ENCODE measurements at regions not wholly inside any gene's neighbourhood (a gene's known extent, or its start where the extent isn't known, plus 50 kb on each side); places are given as distances from the start of the nearest gene placed in this dataset.

- Histone ChIP-seq H3K4me3 (replicated peaks in 1 of 2; ENCODE audit: low read depth in 1 of 2, low read length in 2 of 2) (no peak overlapping the region), H4K20me1 (ENCODE audit: insufficient read depth) (no peaks in the 10 kb centered on the region), H3K4me1 (ENCODE audit: control insufficient read depth in 1 of 2, insufficient read depth in 2 of 2, low read length in 2 of 2) (peaks cover 2 to 3% of the 10 kb centered on the region in 2 experiments; a peak in 3 of 4 replicates), H3K27me3 (ENCODE audit: insufficient read depth, low read length) (no peaks in the 10 kb centered on the region), H3K36me3 (ENCODE audit: control insufficient read depth in 1 of 2, insufficient read depth in 2 of 2, low read length in 2 of 2) (no peaks in the 10 kb centered on the region), H3K9ac (ENCODE audit: low read length) (no peak overlapping the region), H3K79me2 (ENCODE audit: insufficient read depth, low read length) (no peaks in the 10 kb centered on the region), H3K9me2 (ENCODE audit: insufficient read depth) (0 out of 2 replicates have a peak, but pooled peaks cover 4% of the 10 kb centered on the region), H3K9me3 (ENCODE audit: control insufficient read depth in 1 of 2, insufficient read depth in 1 of 2, low read depth in 1 of 2, low read length in 2 of 2) (no peaks in the 10 kb centered on the region), H3K4me2 (ENCODE audit: low read length) (no peak overlapping the region), H2AFZ (ENCODE audit: low read depth, low read length, poor library complexity, severe bottlenecking) (no peak overlapping the region), H3K27ac (ENCODE audit: low read depth, low read length) (no peak overlapping the region)
- CTCF ChIA-PET = no interaction called here
- ATAC-seq (no peak), DNase-seq (ENCODE audit: low read depth, low spot score) (no peak)
- RAD21 ChIA-PET (ENCODE audit: low non-redundant PET in 1 of 2, low total read pairs in 2 of 2, uncharacterized antibody in 2 of 2, unreplicated experiment in 2 of 2) = no interaction called here
- TF ChIP-seq YY1 (IDR thresholded peaks at IDR 0.05; ENCODE audit: extremely low read depth, insufficient replicate concordance, low read depth, low read length) = no peak
- TF ChIP-seq ATF3 (IDR thresholded peaks at IDR 0.05) = no peak
- TF ChIP-seq SP1 (IDR thresholded peaks at IDR 0.05; ENCODE audit: low read depth) = no peak
- TF ChIP-seq POLR2A (IDR thresholded peaks at IDR 0.05; ENCODE audit: borderline replicate concordance, extremely low read depth, insufficient read depth, insufficient read length) = no peak
- no peak for TF ChIP-seq FOSL1 (IDR thresholded peaks at IDR 0.05; ENCODE audit: low read depth)
- TF ChIP-seq JUND (IDR thresholded peaks at IDR 0.05) = no peak
- no peak for TF ChIP-seq SIN3A (IDR thresholded peaks at IDR 0.05; ENCODE audit: low read depth)
- TF ChIP-seq EZH2 (IDR thresholded peaks at IDR 0.05) = no peak
- TF ChIP-seq CEBPB (IDR thresholded peaks at IDR 0.05; ENCODE audit: low read depth) = no peak
- TF ChIP-seq, protein P1, sequence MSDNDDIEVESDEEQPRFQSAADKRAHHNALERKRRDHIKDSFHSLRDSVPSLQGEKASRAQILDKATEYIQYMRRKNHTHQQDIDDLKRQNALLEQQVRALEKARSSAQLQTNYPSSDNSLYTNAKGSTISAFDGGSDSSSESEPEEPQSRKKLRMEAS (IDR thresholded peaks at IDR 0.05) = no peak
- TF ChIP-seq EGR1 (IDR thresholded peaks at IDR 0.05; ENCODE audit: low read depth) = no peak
- TF ChIP-seq ZNF274 (IDR thresholded peaks at IDR 0.05; ENCODE audit: low read depth, low read length) = no peak
- no peak for TF ChIP-seq CTCF (IDR thresholded peaks at IDR 0.05 in 2 of 3, conservative IDR thresholded peaks at IDR 0.05 in 1 of 3; ENCODE audit: borderline replicate concordance in 1 of 3, insufficient read depth in 1 of 3, low read depth in 2 of 3, low read length in 2 of 3)
- intact Hi-C loops (cut with micrococcal nuclease) = no loop called here
- POLR2A ChIA-PET = no interaction called here
- BruUV-seq (replicated peaks) = no TSS peak
Observed at GRCh38 chr12:59046763-59047534, 126.6 kb upstream of the LRIG3 start.
